ENCODE measurements at regions not wholly inside any gene's neighbourhood (a gene's known extent, or its start where the extent isn't known, plus 50 kb on each side); places are given as distances from the start of the nearest gene placed in this dataset.

GRCh38 chr4:46491455-46491854 is 101.5 kb upstream of the GABRA2 start:
- no peaks in the 10 kb centered on the region for H3K27me3 Mint-ChIP-seq (ENCODE audit: low read depth)
- Histone ChIP-seq H3K14ac (ENCODE audit: insufficient read depth, low read length) (no peak overlapping the region), H3T11ph (ENCODE audit: low read length) (no peak overlapping the region), H4K20me1 (ENCODE audit: control insufficient read depth, insufficient read depth, insufficient read length) (no peaks in the 10 kb centered on the region), H3K23me2 (ENCODE audit: insufficient read length, low read depth, low read length, poor library complexity, severe bottlenecking) (no peaks in the 10 kb centered on the region), H2AFZ (ENCODE audit: low read length) (no peak overlapping the region), H3K4ac (ENCODE audit: low read depth, low read length) (no peak overlapping the region), H3K79me1 (ENCODE audit: insufficient read depth, low read depth, low read length, poor library complexity, severe bottlenecking) (no peaks in the 10 kb centered on the region), H3K18ac (ENCODE audit: insufficient read length, low read depth, low read length) (no peak overlapping the region), H3K4me1 (ENCODE audit: insufficient read depth, low read length) (peaks cover 4% of the 10 kb centered on the region; the same call in 1 of the 2 replicates), H3K79me2 (ENCODE audit: insufficient read depth, low read length) (no peaks in the 10 kb centered on the region; the same call in 1 of the 2 replicates), H3K56ac (ENCODE audit: insufficient read length, low read depth, low read length) (no peak overlapping the region), H3K23ac (ENCODE audit: insufficient read length, low read depth, low read length) (no peak overlapping the region), H2BK20ac (ENCODE audit: low read depth, low read length, poor library complexity, severe bottlenecking) (no peak overlapping the region), H2BK120ac (ENCODE audit: low read depth, low read length, poor library complexity, severe bottlenecking) (no peak overlapping the region), H2BK5ac (ENCODE audit: insufficient read length, low read length) (no peak overlapping the region), H2AK5ac (ENCODE audit: insufficient read length, low read length) (no peak overlapping the region), H3K9ac (ENCODE audit: extremely low read depth, insufficient read length, low read length) (no peak overlapping the region), H2BK15ac (ENCODE audit: low read depth, low read length) (no peak overlapping the region), H3K27ac (ENCODE audit: insufficient read length, low read depth, low read length) (no peak overlapping the region), H3K9me3 (ENCODE audit: control insufficient read depth, low read depth, low read length) (no peaks in the 10 kb centered on the region), H4K5ac (ENCODE audit: insufficient read length, low read depth, low read length) (no peak overlapping the region), H2BK12ac (ENCODE audit: insufficient read length, low read depth, low read length) (no peak overlapping the region), H4K91ac (ENCODE audit: insufficient read length, low read depth, low read length) (no peak overlapping the region), H3K27me3 (ENCODE audit: insufficient read depth, low read length) (no peaks in the 10 kb centered on the region), H4K8ac (replicated peaks; ENCODE audit: insufficient read length, low read depth, low read length) (no peak overlapping the region), H3K4me2 (ENCODE audit: insufficient read depth, insufficient read length, low read length) (no peak overlapping the region)
- no CpG with 5 or more reads among the region's 2 CpGs for WGBS (ENCODE audit: extremely low coverage, insufficient read length, low lambda C conversion rate)
- no peak for DNase-seq
- H3K4me3 Mint-ChIP-seq: peak overlapping the region in 1 of 2 experiments; percentile 39; a peak in 1 of 5 replicates
- H3K36me3 Mint-ChIP-seq (ENCODE audit: insufficient read depth in 1 of 3, low read depth in 3 of 3): peaks cover 0 to 8% (median 2%) of the 10 kb centered on the region in 3 experiments; a peak in 1 of 7 replicates
- peaks cover 0 to 4% of the 10 kb centered on the region in 2 experiments; a peak in 2 of 5 replicates for H3K9me3 Mint-ChIP-seq
- TF ChIP-seq CTCF (conservative IDR thresholded peaks at IDR 0.05): no peak
- peak overlapping the region in 2 of 3 experiments; percentile 85 to 90; a peak in 5 of 7 replicates for H3K27ac Mint-ChIP-seq
- H3K4me1 Mint-ChIP-seq: peaks cover 32 to 36% of the 10 kb centered on the region in 2 experiments
